ENCODE measurements at regions not wholly inside any gene's neighbourhood (a gene's known extent, or its start where the extent isn't known, plus 50 kb on each side); places are given as distances from the start of the nearest gene placed in this dataset.

DNA sequence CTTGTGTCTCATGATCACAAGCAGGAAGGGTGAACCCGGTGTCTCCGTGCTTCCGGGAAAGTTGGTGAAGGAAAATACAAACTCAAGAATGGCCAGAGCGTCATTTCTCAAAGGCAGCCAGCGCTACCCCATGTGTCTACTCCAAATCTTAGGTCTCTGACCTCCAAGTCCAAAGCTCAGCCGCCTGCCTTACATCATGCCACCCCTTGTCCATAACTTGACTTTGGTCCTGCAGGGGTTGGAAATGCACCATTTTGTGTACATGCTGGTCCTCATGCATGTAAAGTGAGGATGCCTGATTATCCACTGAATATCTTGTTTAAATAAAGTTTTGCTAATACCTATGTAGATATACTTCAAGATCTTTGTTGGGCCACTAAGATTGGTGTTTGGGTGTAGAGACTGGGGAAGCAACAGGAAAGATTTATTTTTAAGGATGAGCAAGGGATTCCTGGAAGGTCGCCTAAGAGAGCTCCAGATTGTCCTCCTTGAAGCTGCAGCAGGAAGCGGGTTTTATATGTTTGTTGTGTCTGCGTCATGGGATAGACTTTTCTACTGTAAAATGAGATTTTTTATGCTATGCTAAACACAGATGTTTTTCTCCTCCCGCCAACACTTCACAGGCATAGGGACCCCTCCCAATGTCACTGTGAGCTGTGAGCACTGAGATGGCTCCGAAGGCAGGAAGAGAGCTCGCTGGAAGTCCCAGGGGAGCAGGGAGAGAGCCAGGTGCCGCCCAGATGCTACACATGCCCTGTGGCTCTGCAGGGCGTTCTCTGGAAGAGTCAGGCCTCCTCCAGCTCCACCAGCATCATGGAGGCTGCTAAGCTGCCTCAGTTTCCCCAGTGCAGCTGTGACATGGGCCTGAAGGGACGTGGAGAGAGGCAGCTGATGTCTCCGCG, 176.2 kb upstream of the HDAC4 start:
- no peak for DNase-seq (ENCODE audit: low read depth in 2 of 2)

DNA sequence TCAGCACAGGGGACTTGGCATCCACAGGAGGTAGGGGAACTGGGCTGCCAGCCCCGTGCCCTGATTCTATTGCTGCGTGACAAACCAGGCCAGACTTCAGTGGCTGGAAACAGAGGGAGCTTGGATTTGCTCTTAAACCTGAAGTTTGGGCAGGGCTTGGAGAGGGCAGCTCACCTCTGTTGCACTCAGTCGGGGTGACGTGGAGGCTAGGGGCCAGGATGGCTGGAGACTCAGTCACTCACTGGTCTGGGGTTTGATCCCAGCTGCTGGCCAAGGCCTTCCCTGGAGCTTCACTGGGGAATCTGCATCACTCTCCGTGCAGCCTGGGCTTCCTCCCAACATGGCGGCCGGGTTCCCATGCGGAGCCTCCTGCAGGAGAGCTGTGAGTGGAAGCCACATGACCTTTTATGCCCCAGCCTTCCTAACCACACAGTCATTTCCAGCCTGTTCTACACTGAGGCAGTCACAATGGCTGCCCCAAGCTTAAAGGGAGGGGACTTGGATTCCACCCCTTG, 175.2 kb upstream of the HDAC4 start:
- no peak for DNase-seq (ENCODE audit: low read depth in 2 of 2)

DNA sequence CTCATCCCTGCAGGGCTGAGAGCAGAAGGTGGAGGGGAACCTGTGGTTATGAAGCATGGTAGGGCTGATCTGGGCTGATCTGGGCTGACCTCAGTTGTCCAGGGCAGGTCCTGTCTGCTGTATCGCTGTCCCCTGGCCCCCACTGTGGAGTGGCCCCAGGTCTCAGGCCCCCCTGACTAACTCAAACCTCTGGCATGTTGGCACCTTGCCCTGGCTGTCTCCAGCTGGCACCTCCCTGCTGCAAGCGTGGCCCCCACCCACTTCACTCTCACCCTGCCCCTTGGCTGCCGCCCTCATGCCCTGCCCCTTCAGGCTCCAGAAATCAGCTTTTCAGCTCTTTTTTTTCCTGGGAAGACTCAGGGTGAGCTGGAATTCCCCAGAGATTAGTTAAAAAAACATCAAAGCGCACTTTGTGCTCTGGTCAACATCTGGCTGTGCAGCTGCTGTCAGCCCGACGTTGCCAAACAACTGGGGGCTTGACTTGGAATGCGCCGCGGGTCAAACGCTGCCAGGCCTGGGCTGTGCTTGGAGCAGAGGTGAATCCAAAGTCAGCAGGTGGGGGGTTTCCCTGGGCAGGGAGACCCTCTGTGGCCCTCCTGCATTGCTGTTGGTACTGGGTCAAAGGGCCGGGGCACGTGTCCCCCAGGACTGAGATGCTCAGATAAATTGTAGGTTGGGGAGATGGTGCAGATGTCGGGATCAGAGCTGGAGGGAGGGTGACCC, 173.8 kb upstream of the HDAC4 start:
- DNase-seq (ENCODE audit: low read depth in 2 of 2), result no peak

DNA sequence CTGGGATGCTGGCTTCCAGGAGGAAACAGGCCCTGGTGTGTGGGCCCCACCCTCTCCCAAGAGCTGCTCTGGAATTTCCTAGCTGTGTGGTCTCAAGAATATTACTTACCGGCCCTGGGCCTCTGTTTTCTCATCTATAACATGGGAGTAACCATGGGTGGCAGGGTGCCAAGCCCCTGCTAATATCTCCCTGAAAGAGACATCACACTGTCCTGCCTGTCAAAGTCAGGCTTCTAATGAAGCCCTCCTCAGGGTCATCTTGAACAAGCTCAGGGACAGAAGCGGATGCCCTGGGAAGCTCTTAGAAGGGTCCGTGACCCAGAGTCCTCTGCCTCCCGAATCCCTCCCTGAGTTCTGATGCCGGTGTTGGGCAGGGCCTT, 173.2 kb upstream of the HDAC4 start:
- DNase-seq (ENCODE audit: low read depth in 2 of 2), result no peak

DNA sequence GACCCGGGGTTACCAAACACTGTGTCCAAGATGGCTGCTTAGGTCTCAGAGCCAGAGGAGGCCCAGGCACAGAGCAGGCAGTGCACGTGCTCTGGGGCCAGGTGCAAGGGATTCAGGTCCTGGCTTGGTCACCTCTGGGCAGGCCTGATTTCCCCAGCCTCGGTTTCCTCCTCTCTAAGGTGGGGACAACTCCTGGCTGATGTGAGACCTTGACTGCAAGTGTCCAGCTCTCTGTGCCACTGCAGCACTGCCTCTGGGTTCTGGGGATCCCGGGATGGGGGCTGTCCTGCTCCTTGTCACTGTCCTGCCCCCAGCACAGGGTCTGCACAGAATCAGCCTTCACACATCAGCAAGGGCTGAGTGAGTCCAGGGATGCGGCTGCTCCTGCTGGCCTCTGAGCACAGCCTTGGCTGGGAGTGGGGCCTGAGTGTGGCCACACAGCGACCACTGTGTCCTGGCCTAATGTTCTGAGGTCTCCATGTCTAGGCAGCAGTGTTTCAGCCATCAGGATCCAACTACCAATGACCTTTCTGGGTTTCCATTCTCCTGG, 170.2 kb upstream of the HDAC4 start:
- DNase-seq (ENCODE audit: low read depth in 2 of 2), result no peak

DNA sequence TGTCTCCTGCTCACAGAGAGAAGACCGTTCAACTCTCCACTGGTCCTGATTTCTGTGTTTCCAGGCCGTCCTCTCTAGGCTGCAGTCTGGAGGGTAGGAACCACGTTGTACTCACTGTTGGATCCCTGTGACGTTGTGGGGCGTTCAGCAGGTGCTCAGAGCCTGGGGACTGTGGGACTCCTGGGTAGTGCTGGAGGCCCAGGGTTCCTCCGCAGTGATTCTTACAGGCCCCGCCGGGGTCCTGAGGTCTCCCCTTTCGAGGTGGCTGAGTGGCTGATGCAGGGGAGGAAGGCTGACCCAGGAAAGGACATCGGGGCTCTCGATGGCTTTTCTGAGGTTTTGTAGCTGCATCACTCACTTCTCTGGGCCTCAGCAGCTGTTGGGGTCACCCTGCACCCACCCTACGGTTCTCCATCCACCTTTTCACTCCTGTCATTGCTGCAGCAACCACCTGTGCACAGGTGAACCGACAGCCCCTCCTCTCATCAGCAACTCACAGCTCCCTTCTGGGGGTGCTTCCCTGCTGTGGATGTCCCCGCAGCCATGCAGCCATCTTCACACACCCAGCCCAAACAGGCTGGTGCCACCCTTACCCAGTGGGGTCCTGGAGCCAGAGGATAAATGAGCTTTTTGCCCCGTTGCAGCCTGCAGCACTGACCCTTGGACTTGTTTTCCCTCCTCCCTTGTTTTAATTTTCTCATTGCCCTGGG, 169.6 kb upstream of the HDAC4 start:
- DNase-seq (ENCODE audit: low read depth in 2 of 2), result no peak

DNA sequence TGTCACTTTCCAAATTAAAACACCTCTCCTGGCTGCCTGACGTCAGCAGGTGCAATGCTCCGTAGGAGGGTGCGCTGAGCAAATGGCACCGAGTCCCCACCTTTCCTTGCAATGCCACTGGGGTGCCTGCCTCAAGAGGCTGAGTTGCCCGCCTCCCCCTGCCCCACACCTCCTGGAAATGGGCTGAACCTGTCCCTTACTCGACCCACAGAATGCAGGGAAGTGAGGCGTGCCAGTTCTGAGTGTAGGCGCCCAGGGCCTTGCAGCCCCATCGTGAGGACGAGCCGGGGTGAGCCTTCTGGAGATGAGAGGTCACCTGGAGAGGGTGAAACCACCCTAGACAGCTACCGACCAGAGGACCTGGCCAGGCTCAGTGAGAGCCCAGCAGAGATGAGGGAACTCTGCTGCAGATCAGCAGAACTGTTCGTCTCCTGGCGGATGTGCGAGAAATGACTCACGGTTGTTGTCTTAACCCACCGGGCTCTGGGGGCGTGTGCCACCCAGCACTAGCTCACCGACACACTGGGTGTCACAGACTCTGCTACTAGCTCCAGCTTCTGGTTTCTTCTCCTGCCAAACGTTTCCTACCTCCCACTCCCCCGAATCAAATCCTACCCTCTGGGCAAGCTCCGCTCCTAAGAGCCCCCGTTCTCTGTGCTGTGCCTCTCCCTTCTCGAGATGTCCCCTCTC, 168.7 kb upstream of the HDAC4 start:
- no peak for DNase-seq (ENCODE audit: low read depth in 2 of 2)

DNA sequence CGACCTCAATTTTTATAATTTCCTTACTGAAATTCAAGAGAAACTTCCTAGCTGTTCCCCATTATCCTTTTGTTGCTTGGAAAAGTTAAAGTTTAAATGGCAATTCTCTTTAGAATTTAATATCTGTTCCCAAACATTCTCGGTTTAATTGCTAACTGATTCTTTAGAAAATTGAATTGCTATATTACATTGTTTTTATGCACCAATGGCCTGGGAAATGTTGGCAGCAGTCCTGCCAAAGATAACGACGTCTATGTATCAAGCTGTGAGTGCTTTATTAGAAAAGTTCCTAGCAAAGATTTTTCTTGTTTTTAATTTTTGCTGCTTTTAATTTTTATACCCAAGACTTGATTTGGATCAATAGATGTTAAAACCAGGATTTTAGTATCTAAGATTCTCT, 167.8 kb upstream of the HDAC4 start:
- DNase-seq (ENCODE audit: low read depth in 2 of 2), result no peak

DNA sequence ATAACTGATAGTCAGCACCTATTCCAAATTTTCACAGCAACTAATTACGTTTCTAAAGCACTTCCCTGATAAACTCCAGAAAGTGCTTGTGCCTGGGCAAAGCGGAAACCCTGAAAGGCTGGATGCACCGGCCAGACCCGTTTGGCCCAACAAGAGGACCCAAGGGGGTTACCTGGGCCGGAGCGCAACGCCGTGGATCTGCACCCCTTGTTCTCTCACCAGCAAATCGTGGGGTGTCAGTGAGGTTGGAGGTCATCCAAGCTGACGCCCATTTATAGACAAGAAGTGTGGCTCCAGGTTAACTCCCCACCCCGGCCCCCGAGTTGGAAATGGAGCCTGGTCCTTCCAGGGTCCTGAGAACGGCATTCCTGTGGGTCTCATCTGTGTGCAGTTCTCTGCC, 167.0 kb upstream of the HDAC4 start:
- no peak for DNase-seq (ENCODE audit: low read depth in 2 of 2)

DNA sequence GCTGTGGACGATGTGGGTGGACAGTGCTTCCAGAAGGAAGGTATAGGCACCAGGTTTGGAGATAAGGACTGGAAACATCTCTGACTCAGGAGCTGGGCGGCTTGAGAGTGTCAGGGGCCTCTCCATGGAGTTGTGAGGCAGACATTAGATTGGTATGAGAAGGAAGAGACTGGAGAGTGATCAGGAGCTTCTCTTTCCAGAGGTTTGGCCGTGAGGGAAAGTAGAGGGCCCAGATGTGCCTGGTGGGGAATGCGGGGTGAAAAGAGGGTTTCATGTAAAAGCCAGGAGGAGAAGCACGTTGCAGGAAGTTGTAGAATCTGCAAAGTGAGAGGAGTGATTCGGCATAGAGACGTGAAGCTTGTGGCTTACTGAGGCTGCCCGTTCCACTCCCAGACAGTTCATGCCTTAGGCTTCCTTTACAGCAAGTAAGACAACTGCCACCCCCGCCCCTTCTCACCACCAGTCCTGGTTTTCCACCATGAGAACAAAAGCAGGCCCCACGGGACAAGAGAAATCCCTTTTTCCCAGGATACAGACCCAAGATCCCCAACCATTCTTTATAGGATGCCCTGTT, 166.3 kb upstream of the HDAC4 start:
- DNase-seq (ENCODE audit: low read depth in 2 of 2), result no peak

DNA sequence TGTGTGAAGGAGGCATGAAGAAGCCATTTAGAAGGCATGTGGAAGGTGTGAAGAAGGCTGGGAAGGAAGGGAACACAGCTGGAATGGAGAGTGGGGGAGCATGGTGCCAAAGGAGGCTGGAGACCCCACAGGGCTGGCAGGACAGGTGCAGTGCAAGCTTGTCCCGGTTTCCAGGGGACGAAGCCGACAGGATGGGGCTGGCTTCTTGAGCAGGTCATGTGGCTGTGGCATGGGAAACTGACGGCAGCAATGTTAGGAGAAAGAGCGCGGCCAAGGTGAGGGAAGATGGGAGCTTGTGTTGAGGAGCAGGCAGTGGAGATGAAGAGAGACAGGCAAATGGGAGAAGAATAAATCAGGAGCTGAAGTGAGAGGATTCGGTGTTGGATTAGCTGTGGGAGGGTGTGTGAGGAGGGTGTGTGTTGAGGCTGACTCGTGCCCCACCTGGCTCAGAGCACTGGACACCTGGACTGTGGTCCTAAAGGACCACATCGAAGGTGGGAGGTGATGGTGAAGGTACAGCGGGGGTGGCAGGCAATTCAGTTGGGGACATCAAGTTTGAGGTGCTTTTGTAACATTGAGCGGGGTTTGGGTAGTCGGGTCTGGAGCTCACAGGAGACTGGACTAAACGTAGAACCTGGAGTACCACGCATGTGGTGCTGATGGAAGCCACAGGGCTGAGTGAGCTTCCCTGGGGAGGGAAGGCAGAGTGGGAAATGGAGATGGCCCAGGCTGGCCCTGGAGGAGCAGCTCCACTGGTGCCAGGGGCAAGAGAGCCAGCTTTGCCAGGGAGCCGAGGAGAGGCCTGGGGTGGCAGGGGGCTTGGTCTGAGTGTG, 165.6 kb upstream of the HDAC4 start:
- no peak for DNase-seq (ENCODE audit: low read depth in 2 of 2)

DNA sequence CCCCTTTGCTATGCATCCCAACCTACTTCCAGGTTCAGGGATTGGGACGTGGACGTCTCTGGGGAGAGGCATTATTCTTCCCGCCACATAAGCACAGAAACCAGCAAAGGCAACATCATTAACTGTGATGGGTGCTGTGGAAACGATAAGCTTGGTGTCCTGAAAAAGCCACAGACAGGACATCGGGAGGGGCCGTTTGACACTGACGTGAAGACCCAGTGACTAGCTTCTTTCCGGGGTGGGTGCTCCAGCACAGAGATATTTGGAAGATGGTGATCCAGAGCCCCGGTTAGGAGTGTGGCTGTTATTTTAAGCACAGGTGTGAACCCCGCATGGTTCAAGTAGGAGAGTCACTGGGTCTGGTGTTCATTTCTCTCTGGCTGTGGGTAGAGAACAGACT, 163.8 kb upstream of the HDAC4 start:
- no peak for DNase-seq (ENCODE audit: low read depth in 2 of 2)

DNA sequence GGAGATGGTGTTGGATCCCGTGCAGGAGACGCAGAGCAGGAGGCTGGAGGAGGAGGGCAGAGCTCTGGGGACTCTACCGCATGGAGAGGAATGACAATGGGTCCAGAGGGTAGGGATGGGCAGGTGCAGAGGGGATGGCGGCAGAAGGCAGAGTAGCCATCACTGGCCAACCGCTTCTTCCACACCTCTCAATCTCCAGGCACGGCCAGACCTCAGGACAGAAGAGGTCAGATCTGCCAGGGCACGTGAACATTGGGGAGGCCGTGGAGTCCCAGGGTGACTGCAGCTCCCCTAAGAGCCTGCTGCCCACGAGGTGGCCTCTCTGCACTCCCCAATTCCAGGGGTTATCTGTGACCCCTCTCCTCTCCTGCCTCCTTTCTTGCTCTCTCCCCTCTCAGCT, 162.7 kb upstream of the HDAC4 start:
- no peak for DNase-seq (ENCODE audit: low read depth in 2 of 2)

DNA sequence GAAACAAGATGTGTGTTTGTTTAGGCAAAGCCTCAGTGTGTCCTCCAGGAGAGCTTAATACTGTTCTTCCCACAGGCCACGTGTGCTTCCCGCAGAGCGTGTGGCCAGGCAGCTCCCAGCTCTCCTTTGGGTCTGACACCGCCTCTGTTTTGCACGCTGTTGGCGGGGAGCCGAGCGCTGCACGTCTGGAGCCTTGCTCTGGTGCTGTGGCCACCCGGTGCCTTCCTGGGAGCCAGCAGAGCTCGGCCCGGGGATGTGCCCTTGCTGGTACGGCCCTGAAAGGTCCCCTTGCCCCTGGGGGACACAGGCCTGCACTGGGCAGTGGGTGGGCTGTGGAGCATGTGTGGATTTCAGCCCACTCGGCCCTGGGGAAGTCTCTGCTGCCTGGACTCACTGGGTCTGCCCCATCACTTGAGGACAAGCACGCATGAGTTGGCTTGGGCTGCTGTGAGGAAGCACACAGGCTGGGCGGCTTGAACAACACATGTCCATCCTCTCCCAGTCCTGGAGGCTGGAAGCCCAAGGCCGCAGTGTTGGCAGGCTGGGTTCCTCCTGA, 160.7 kb upstream of the HDAC4 start:
- no peak for DNase-seq (ENCODE audit: low read depth in 2 of 2)

DNA sequence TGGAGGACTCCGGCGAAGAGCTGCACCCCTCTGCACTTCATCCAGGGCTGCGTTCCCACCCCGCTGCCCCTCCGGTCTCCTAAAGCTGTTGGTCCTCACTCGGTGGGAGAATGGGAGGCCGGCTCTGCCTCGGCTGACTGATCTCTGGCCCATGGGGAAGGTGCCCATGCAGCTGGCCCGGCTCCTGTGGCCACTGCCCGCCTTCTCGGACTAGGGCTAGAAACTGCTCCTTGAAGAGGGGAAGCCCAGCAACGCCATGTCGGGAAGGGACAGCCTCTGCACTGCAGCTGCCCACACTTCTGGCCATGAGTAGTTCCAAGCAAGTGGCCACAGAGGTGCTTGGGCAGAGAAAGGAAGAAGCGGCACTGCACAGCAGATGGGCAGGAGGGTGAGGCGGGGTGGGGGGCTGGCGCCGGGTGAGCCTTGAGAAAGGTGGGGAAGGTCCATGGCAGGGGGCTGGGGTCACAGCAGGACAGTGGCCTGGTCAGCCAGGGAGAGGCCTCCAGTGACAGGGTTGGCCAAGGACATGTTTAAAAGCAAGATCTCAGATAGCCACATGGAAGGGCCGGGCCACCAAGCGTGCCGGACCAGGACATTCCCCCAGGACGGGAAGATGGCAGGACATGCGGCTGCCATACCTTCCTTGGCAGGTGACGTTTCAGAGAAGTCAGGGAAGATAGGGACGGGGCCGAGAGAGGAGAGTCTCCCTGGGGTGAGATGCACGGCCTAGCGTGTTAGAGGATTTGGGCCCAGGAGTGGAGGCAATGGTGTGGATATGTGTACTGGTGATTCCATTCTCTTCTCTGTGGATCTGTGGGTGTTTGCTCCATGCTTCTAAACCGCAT, 158.8 kb upstream of the HDAC4 start:
- no peak for DNase-seq (ENCODE audit: low read depth in 2 of 2)

DNA sequence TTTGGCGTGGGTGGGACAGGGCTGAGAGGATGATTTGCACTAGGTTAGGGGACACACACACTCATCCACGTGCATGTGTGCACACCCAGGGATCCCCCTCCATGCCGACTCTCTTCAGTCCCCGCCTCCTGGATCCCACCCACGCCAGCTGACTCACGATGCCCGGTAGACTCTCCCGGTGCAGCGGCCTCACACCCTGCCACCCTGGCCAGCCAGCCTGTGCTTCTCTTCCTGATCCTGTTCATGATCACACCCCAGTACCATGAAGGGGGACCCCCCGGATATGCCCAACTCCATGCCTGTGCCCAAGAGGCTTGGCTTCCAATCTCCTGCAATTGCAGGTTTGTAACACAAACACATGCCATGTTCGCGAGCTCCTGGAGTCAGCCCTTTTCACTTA, 157.8 kb upstream of the HDAC4 start:
- no peak for DNase-seq (ENCODE audit: low read depth in 2 of 2)

DNA sequence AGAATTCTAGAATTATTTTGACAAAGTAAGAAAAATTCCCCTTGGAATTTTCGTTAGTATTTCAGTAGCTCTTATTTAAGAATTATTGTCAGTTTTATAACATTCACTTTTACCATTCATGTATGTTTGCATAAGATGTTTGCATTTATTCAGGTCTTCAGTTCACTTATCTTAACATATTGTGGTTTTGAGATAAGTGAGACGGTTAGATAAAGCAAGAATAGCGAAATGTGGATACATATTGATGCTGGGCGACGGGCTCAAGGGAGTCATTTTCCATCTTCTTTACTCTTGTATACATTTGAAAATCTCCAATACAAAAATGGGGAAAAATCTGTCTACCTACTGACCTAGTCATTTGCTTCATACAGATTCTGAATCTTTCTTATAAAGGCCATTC, 156.7 kb upstream of the HDAC4 start:
- DNase-seq (ENCODE audit: low read depth in 2 of 2), result no peak

DNA sequence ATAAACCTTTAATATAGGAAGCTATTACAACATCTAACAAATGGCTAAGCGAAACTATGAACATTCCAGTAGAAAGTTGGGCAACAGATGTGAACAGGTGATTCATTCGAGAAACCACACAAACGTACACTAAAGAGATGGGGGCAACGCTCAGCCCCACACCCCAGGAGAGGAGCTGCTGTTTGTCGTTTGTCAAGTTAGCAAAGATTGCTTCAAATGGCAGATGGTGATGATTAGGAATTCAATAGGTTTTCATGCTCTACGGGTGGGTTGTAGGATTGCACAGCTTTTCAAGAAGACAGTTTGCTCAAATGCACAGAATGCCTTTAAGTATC, 154.7 kb upstream of the HDAC4 start:
- no peak for DNase-seq (ENCODE audit: low read depth in 2 of 2)

Data from activated CD4-positive, alpha-beta T cell treated with anti-CD3 and anti-CD28 coated beads for 24 hours (primary cell).